ENCODE measurements at regions not wholly inside any gene's neighbourhood (a gene's known extent, or its start where the extent isn't known, plus 50 kb on each side); places are given as distances from the start of the nearest gene placed in this dataset.
"Not testable (repeated sequence)": the region's sequence is repeated elsewhere in the genome, so short reads cannot be mapped to it uniquely, and the experiment has no call there.

DNA sequence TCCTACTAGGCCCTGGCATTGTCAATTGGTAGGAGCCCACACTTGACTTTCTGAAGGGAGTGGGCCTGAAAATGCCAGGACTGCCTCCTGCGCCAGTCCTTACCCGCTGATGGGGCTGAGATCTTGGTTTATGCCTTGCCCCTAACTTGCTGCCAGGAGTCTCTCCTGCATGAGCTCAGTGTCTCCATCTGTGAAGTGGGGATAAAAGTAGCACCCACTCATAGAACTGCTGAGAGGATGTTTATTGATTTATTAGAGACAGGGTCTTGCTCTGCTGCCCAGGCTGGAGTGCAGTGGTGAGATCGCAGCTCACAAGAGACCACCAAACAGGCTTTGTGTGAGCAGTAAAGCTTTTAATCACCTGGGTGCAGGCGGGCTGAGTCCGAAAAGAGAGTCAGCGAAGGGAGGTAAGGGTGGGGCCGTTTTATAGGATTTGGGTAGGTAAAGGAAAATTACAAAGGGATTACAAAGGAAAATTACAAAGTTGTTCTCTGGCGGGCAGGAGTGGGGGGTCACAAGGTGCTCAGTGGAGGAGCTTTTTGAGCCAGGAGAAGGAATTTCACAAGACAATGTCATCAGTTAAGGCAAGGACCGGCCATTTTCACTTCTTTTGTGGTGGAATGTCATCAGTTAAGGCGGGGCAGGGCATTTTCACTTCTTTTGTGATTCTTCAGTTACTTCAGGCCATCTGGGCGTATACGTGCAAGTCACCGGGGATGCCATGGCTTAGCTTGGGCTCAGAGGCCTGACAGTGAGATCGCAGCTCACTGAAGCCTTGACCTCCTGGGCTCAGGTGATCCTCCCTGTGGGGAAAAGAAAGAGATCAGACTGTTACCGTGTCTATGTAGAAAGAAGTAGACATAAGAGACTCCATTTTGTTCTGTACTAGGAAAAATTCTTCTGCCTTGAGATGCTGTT, 93.7 kb downstream of the LSM3 start:
- TF ChIP-seq EZH2 (IDR thresholded peaks at IDR 0.05); POLR2AphosphoS5 (IDR thresholded peaks at IDR 0.05; ENCODE audit: borderline replicate concordance, low read depth, low read length): not testable (repeated sequence)

All from SK-N-MC (cell line).